ENCODE measurements at regions not wholly inside any gene's neighbourhood (a gene's known extent, or its start where the extent isn't known, plus 50 kb on each side); places are given as distances from the start of the nearest gene placed in this dataset.
"Not testable (repeated sequence)": the region's sequence is repeated elsewhere in the genome, so short reads cannot be mapped to it uniquely, and the experiment has no call there.

GRCh38 chr3:194034346-194035336 lies 101.3 kb upstream of the HES1 start:
- Histone ChIP-seq H3K4me3 (no peak overlapping the region), H3K27ac (peak overlapping the region in 1 of 4 donors; percentile 22), H3K27me3 (no peaks in the 10 kb centered on the region), H3K36me3 (no peaks in the 10 kb centered on the region), H3K4me1 (peaks cover 0 to 7% (median 0%) of the 10 kb centered on the region in 4 donors), H3K9me3 (no peaks in the 10 kb centered on the region)
- TF ChIP-seq POLR2A (IDR thresholded peaks at IDR 0.05): no peak
- DNase-seq (ENCODE audit: low spot score in 2 of 2): no peak
- 88 to 89% methylated on average over 23 to 24 of the region's 24 CpGs for WGBS, 2 donors

- 50 to 58% methylated on average over 5 of the region's 5 CpGs for WGBS, 2 donors
- Histone ChIP-seq H3K27me3 (no peaks in the 10 kb centered on the region), H3K27ac (peak overlapping the region in 1 of 4 donors; percentile 22), H3K4me1 (peaks cover 0 to 7% (median 0%) of the 10 kb centered on the region in 4 donors), H3K9me3 (no peaks in the 10 kb centered on the region), H3K4me3 (no peak overlapping the region), H3K36me3 (no peaks in the 10 kb centered on the region)
- no peak for DNase-seq (ENCODE audit: low spot score in 2 of 2)
- TF ChIP-seq CTCF (IDR thresholded peaks at IDR 0.05): no peak
- no peak for TF ChIP-seq EP300 (IDR thresholded peaks at IDR 0.05)
- TF ChIP-seq POLR2A (IDR thresholded peaks at IDR 0.05): no peak
These were observed 100.4 kb upstream of the HES1 start for GRCh38 chr3:194035406-194036138.

- H3K27me3 ChIP-seq: no peaks in the 10 kb centered on the region
- WGBS, 2 donors: 91 to 92% methylated on average over 6 of the region's 6 CpGs
- H3K9me3 ChIP-seq: no peaks in the 10 kb centered on the region
- H3K4me1 ChIP-seq: peaks cover 0 to 7% (median 0%) of the 10 kb centered on the region in 4 donors
- H3K27ac ChIP-seq: no peak overlapping the region
- H3K4me3 ChIP-seq: no peak overlapping the region
- no peak for DNase-seq (ENCODE audit: low spot score in 2 of 2)
- H3K36me3 ChIP-seq: no peaks in the 10 kb centered on the region
- TF ChIP-seq EP300 (IDR thresholded peaks at IDR 0.05) (no peak), CTCF (IDR thresholded peaks at IDR 0.05) (no peak), POLR2A (IDR thresholded peaks at IDR 0.05) (no peak)
These were observed 99.1 kb upstream of the HES1 start for GRCh38 chr3:194036842-194037241.

GRCh38 chr3:194038346-194038745 lies 97.6 kb upstream of the HES1 start:
- H3K27ac ChIP-seq; H3K9me3 ChIP-seq; H3K4me1 ChIP-seq; H3K4me3 ChIP-seq; H3K27me3 ChIP-seq; DNase-seq (ENCODE audit: low spot score in 2 of 2); H3K36me3 ChIP-seq: not testable (repeated sequence)
- WGBS, 2 donors: 88 to 89% methylated on average over 13 of the region's 13 CpGs

GRCh38 chr3:194038960-194039359 lies 97.0 kb upstream of the HES1 start:
- H3K27me3 ChIP-seq: no peaks in the 10 kb centered on the region
- no peak for DNase-seq (ENCODE audit: low spot score in 2 of 2)
- peaks cover 0 to 7% (median 0%) of the 10 kb centered on the region in 4 donors for H3K4me1 ChIP-seq
- H3K4me3 ChIP-seq: no peak overlapping the region
- no peak overlapping the region for H3K27ac ChIP-seq
- no peaks in the 10 kb centered on the region for H3K9me3 ChIP-seq
- H3K36me3 ChIP-seq: no peaks in the 10 kb centered on the region
- WGBS, 2 donors: 90 to 99% methylated on average over 5 of the region's 5 CpGs
- TF ChIP-seq EP300 (IDR thresholded peaks at IDR 0.05): no peak
- TF ChIP-seq CTCF (IDR thresholded peaks at IDR 0.05): no peak
- TF ChIP-seq POLR2A (IDR thresholded peaks at IDR 0.05): no peak
